Transverse colon (tissue), 4 donors: ENCODE measurements at regions not wholly inside any gene's neighbourhood (a gene's known extent, or its start where the extent isn't known, plus 50 kb on each side); places are given as distances from the start of the nearest gene placed in this dataset.

Source experiments
- CTCF ChIP-seq, 5 experiments: fragments of 200-600 bp in 3 of 5; fragments of 450-650 bp in 2 of 5; sonication (generic) in 3 of 5; IDR thresholded peaks; 1 replicate in 2 of 5; 2 replicates in 3 of 5; pipeline ENCODE4 v1.5.1; 2016 to 2017; ENCODE audit warnings: antibody characterized with exemption in 5 of 5, inconsistent platforms in 3 of 5, mild to moderate bottlenecking in 2 of 5, moderate library complexity in 1 of 5
- EP300 ChIP-seq: sonication (generic); formaldehyde crosslinking; IDR thresholded peaks from one replicate; pipeline ENCODE4 v1.6.1; 2017; ENCODE audit warnings: antibody characterized with exemption, low read depth
- POLR2A ChIP-seq: fragments of 450-650 bp; IDR thresholded peaks from one replicate; pipeline ENCODE4 v1.6.1; 2016; ENCODE audit warnings: antibody characterized with exemption, mild to moderate bottlenecking, moderate library complexity
- POLR2AphosphoS5 ChIP-seq, 3 donors: sonication (generic); formaldehyde crosslinking; IDR thresholded peaks; one replicate each; pipeline ENCODE4 v1.6.1; 2016; ENCODE audit warnings: antibody characterized with exemption in 3 of 3

- TF ChIP-seq CTCF (IDR thresholded peaks at IDR 0.05): no peak
- no peak for TF ChIP-seq POLR2AphosphoS5 (IDR thresholded peaks at IDR 0.05)
- TF ChIP-seq EP300: no peak
- TF ChIP-seq POLR2A: no peak
Measured at GRCh38 chr13:48862572-48862971, 113.1 kb upstream of the FNDC3A start.
